Fibroblast of skin of right biceps (primary cell): ENCODE measurements at regions not wholly inside any gene's neighbourhood (a gene's known extent, or its start where the extent isn't known, plus 50 kb on each side); places are given as distances from the start of the nearest gene placed in this dataset.
"Not testable (repeated sequence)": the region's sequence is repeated elsewhere in the genome, so short reads cannot be mapped to it uniquely, and the experiment has no call there.

Experiments used
- DNase-seq: peaks from one replicate; pipeline ENCODE4 v3.0.0-alpha.2; 2013

- no peak for DNase-seq
These were observed 553.7 kb upstream of the MDGA2 start for GRCh38 chr14:48229091-48229490.

GRCh38 chr14:48193893-48194292, 518.5 kb upstream of the MDGA2 start:
- DNase-seq: no peak

- DNase-seq: not testable (repeated sequence)
These were observed 474.2 kb upstream of the MDGA2 start for GRCh38 chr14:48149624-48150023.

GRCh38 chr14:48140804-48141203, 465.4 kb upstream of the MDGA2 start:
- DNase-seq: peak; percentile 2

- no peak for DNase-seq
These were observed 454.1 kb upstream of the MDGA2 start for GRCh38 chr14:48129472-48129871.

GRCh38 chr14:48127674-48128073, 452.3 kb upstream of the MDGA2 start:
- DNase-seq: no peak

GRCh38 chr14:48125654-48126053, 450.2 kb upstream of the MDGA2 start:
- DNase-seq: no peak

GRCh38 chr14:48113713-48114112, 438.3 kb upstream of the MDGA2 start:
- no peak for DNase-seq

GRCh38 chr14:48111151-48111550, 435.7 kb upstream of the MDGA2 start:
- DNase-seq: no peak

- DNase-seq: no peak
These were observed 432.2 kb upstream of the MDGA2 start for GRCh38 chr14:48107646-48108045.

GRCh38 chr14:48096897-48097296, 421.5 kb upstream of the MDGA2 start:
- no peak for DNase-seq

GRCh38 chr14:48086516-48086915, 411.1 kb upstream of the MDGA2 start:
- DNase-seq: no peak

- DNase-seq: no peak
These were observed 400.1 kb upstream of the MDGA2 start for GRCh38 chr14:48075487-48075886.

GRCh38 chr14:48052973-48053372, 377.6 kb upstream of the MDGA2 start:
- no peak for DNase-seq

- no peak for DNase-seq
These were observed 360.4 kb upstream of the MDGA2 start for GRCh38 chr14:48035836-48036235.

GRCh38 chr14:48027115-48027514, 351.7 kb upstream of the MDGA2 start:
- DNase-seq: no peak

GRCh38 chr14:48023881-48024280, 348.5 kb upstream of the MDGA2 start:
- no peak for DNase-seq

GRCh38 chr14:48011484-48011883, 336.1 kb upstream of the MDGA2 start:
- DNase-seq: not testable (repeated sequence)

GRCh38 chr14:48008646-48009045, 333.2 kb upstream of the MDGA2 start:
- no peak for DNase-seq

GRCh38 chr14:48005986-48006385, 330.6 kb upstream of the MDGA2 start:
- no peak for DNase-seq

- no peak for DNase-seq
These were observed 318.5 kb upstream of the MDGA2 start for GRCh38 chr14:47993883-47994282.

- no peak for DNase-seq
These were observed 312.8 kb upstream of the MDGA2 start for GRCh38 chr14:47988175-47988574.

GRCh38 chr14:47978871-47979270, 303.5 kb upstream of the MDGA2 start:
- DNase-seq: no peak

GRCh38 chr14:47976139-47976538, 300.7 kb upstream of the MDGA2 start:
- DNase-seq: no peak

- no peak for DNase-seq
These were observed 290.8 kb upstream of the MDGA2 start for GRCh38 chr14:47966076-47966810.
